ENCODE measurements at regions not wholly inside any gene's neighbourhood (a gene's known extent, or its start where the extent isn't known, plus 50 kb on each side); places are given as distances from the start of the nearest gene placed in this dataset.
"Not testable (repeated sequence)": the region's sequence is repeated elsewhere in the genome, so short reads cannot be mapped to it uniquely, and the experiment has no call there.

DNA sequence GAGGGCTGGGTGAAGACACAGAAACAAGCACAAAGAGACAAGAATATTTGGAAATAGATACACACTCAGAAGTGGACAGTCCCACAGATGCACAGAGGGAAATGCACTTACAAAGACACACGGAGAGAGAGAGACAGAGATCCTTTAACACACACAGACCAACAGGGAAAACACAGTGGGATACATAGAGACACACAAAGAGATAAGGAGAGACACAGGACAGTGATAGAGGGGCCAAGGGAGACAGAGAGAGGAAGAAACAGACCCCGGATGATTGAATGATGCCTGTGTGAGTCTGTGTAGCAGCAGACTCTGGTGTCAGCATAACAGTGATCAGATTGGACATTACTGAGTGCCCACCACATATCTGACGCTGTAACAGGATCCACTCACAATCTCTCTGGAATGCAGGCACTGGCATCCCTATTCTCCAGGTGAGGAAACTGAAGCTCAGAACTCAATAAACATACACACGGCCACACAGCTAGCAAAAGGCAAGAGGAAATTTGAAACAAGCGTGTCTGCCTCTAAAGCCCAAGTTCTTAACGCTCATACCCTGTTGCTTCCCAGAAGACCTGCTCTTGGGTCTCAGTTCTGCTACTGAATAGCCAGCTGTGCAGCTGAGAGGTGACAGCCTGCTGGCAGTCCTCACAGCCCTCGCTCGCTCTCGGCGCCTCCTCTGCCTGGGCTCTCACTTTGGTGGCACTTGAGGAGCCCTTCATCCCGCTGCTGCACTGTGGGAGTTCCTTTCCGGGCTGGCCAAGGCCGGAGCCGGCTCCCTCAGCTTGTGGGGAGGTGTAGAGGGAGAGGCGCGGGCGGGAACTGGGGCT lies 186.3 kb upstream of the NLRP1 start:
- Histone ChIP-seq H2BK15ac (ENCODE audit: low read depth, low read length) (no peak overlapping the region), H3K79me2 (ENCODE audit: insufficient read depth, low read length) (no peaks in the 10 kb centered on the region), H2BK20ac (ENCODE audit: low read depth, low read length, poor library complexity, severe bottlenecking) (no peak overlapping the region), H4K8ac (replicated peaks; ENCODE audit: insufficient read length, low read depth, low read length) (no peak overlapping the region), H2AK5ac (ENCODE audit: insufficient read length, low read length) (no peak overlapping the region), H2BK12ac (ENCODE audit: insufficient read length, low read depth, low read length) (no peak overlapping the region), H3K23me2 (ENCODE audit: insufficient read length, low read depth, low read length, poor library complexity, severe bottlenecking) (no peaks in the 10 kb centered on the region), H3K27ac (ENCODE audit: insufficient read length, low read depth, low read length) (no peak overlapping the region), H3K27me3 (ENCODE audit: insufficient read depth, low read length) (no peaks in the 10 kb centered on the region), H3K18ac (ENCODE audit: insufficient read length, low read depth, low read length) (peak overlapping the region; percentile 43), H3K23ac (ENCODE audit: insufficient read length, low read depth, low read length) (no peak overlapping the region), H2BK120ac (ENCODE audit: low read depth, low read length, poor library complexity, severe bottlenecking) (no peak overlapping the region), H3K9ac (ENCODE audit: extremely low read depth, insufficient read length, low read length) (no peak overlapping the region), H3K4me2 (ENCODE audit: insufficient read depth, insufficient read length, low read length) (peak overlapping the region; percentile 28), H3K4ac (ENCODE audit: low read depth, low read length) (no peak overlapping the region), H3K56ac (ENCODE audit: insufficient read length, low read depth, low read length) (no peak overlapping the region), H3T11ph (ENCODE audit: low read length) (no peak overlapping the region), H4K20me1 (ENCODE audit: control insufficient read depth, insufficient read depth, insufficient read length) (no peaks in the 10 kb centered on the region), H2AFZ (ENCODE audit: low read length) (no peak overlapping the region), H2BK5ac (ENCODE audit: insufficient read length, low read length) (no peak overlapping the region), H3K9me3 (ENCODE audit: control insufficient read depth, low read depth, low read length) (no peaks in the 10 kb centered on the region), H4K91ac (ENCODE audit: insufficient read length, low read depth, low read length) (no peak overlapping the region), H3K4me1 (ENCODE audit: insufficient read depth, low read length) (no peaks in the 10 kb centered on the region; the same call in 1 of the 2 replicates), H3K79me1 (ENCODE audit: insufficient read depth, low read depth, low read length, poor library complexity, severe bottlenecking) (no peaks in the 10 kb centered on the region), H4K5ac (ENCODE audit: insufficient read length, low read depth, low read length) (no peak overlapping the region), H3K14ac (ENCODE audit: insufficient read depth, low read length) (no peak overlapping the region)
- peaks cover 14% of the 10 kb centered on the region for H3K27me3 Mint-ChIP-seq (ENCODE audit: low read depth)
- TF ChIP-seq CTCF (conservative IDR thresholded peaks at IDR 0.05) = no peak
- H3K4me1 Mint-ChIP-seq = peaks cover 3 to 6% of the 10 kb centered on the region in 2 experiments; a peak in 2 of 4 replicates
- DNase-seq = peak; percentile 67
- no peaks in the 10 kb centered on the region; a peak in 1 of 7 replicates for H3K36me3 Mint-ChIP-seq (ENCODE audit: insufficient read depth in 1 of 3, low read depth in 3 of 3)
- peaks cover 0 to 2% of the 10 kb centered on the region in 2 experiments; a peak in 1 of 5 replicates for H3K9me3 Mint-ChIP-seq
- no CpG with 5 or more reads among the region's 17 CpGs for WGBS (ENCODE audit: extremely low coverage, insufficient read length, low lambda C conversion rate)
- no peak overlapping the region; a peak in 1 of 7 replicates for H3K27ac Mint-ChIP-seq
- peak overlapping the region in 1 of 2 experiments; percentile 24; a peak in 1 of 5 replicates for H3K4me3 Mint-ChIP-seq

GRCh38 chr17:5771271-5771577 lies 186.9 kb upstream of the NLRP1 start:
- not testable (repeated sequence) for H4K5ac ChIP-seq (ENCODE audit: insufficient read length, low read depth, low read length); H3K23me2 ChIP-seq (ENCODE audit: insufficient read length, low read depth, low read length, poor library complexity, severe bottlenecking); H3K79me2 ChIP-seq (ENCODE audit: insufficient read depth, low read length); H3K27me3 ChIP-seq (ENCODE audit: insufficient read depth, low read length); H2AFZ ChIP-seq (ENCODE audit: low read length); H3K79me1 ChIP-seq (ENCODE audit: insufficient read depth, low read depth, low read length, poor library complexity, severe bottlenecking); H2BK120ac ChIP-seq (ENCODE audit: low read depth, low read length, poor library complexity, severe bottlenecking); H3K27ac Mint-ChIP-seq; H2BK12ac ChIP-seq (ENCODE audit: insufficient read length, low read depth, low read length); H3K4me2 ChIP-seq (ENCODE audit: insufficient read depth, insufficient read length, low read length); H2BK20ac ChIP-seq (ENCODE audit: low read depth, low read length, poor library complexity, severe bottlenecking); H3K27ac ChIP-seq (ENCODE audit: insufficient read length, low read depth, low read length); H3K9me3 Mint-ChIP-seq; H4K91ac ChIP-seq (ENCODE audit: insufficient read length, low read depth, low read length); H3K36me3 Mint-ChIP-seq (ENCODE audit: insufficient read depth in 1 of 3, low read depth in 3 of 3); H3T11ph ChIP-seq (ENCODE audit: low read length); H3K4me1 ChIP-seq (ENCODE audit: insufficient read depth, low read length); H3K4ac ChIP-seq (ENCODE audit: low read depth, low read length); H3K9me3 ChIP-seq (ENCODE audit: control insufficient read depth, low read depth, low read length); H4K8ac ChIP-seq (replicated peaks; ENCODE audit: insufficient read length, low read depth, low read length); H3K18ac ChIP-seq (ENCODE audit: insufficient read length, low read depth, low read length); H2BK5ac ChIP-seq (ENCODE audit: insufficient read length, low read length); H3K14ac ChIP-seq (ENCODE audit: insufficient read depth, low read length); H2AK5ac ChIP-seq (ENCODE audit: insufficient read length, low read length); H2BK15ac ChIP-seq (ENCODE audit: low read depth, low read length); H3K4me3 Mint-ChIP-seq; DNase-seq; H3K9ac ChIP-seq (ENCODE audit: extremely low read depth, insufficient read length, low read length); H3K23ac ChIP-seq (ENCODE audit: insufficient read length, low read depth, low read length); H3K4me1 Mint-ChIP-seq; H3K56ac ChIP-seq (ENCODE audit: insufficient read length, low read depth, low read length); H4K20me1 ChIP-seq (ENCODE audit: control insufficient read depth, insufficient read depth, insufficient read length)
- no CpG with 5 or more reads among the region's 36 CpGs for WGBS (ENCODE audit: extremely low coverage, insufficient read length, low lambda C conversion rate)
- H3K27me3 Mint-ChIP-seq (ENCODE audit: low read depth) = peaks cover 14% of the 10 kb centered on the region
